Upper lobe of left lung (tissue), 6 donors: ENCODE measurements at regions not wholly inside any gene's neighbourhood (a gene's known extent, or its start where the extent isn't known, plus 50 kb on each side); places are given as distances from the start of the nearest gene placed in this dataset.
A peak's percentile ranks its signal among the peaks of the same experiment; 100 is the strongest.

Experiments used
- ATAC-seq, 2 donors: fragments of 200-7000 bp; cut with Tn5 transposase; one replicate each; pipeline ENCODE4 v1.9.1; 2022; ENCODE audit warnings: mild to moderate bottlenecking in 2 of 2, moderate library complexity in 2 of 2; ENCODE audit not compliant: low FRiP score in 2 of 2
- DNase-seq, 2 donors: peaks; one replicate each; pipeline ENCODE4 v3.0.0-alpha.2; 2019 to 2020
- H3K27ac ChIP-seq, 4 donors: fragments of 200-600 bp; sonication (generic); one replicate each; pipeline ENCODE4 v1.5.1; 2016 to 2019
- H3K27me3 ChIP-seq, 4 donors: fragments of 200-600 bp; sonication (generic); one replicate each; pipeline ENCODE4 v1.5.1; 2017 to 2019
- H3K36me3 ChIP-seq, 4 donors: fragments of 200-600 bp; sonication (generic); one replicate each; pipeline ENCODE4 v1.5.1; 2016 to 2019
- H3K4me1 ChIP-seq, 4 donors: fragments of 200-600 bp; sonication (generic); one replicate each; pipeline ENCODE4 v1.5.1; 2018 to 2019
- H3K4me3 ChIP-seq, 4 donors: fragments of 200-600 bp; sonication (generic); one replicate each; pipeline ENCODE4 v1.5.1; 2017 to 2019; ENCODE audit warnings: mild to moderate bottlenecking in 2 of 4, moderate library complexity in 1 of 4
- H3K9me3 ChIP-seq, 4 donors: fragments of 200-600 bp; sonication (generic); one replicate each; pipeline ENCODE4 v1.5.1; 2018 to 2019
- EP300 ChIP-seq, 4 donors: sonication (generic); formaldehyde crosslinking; IDR thresholded peaks; one replicate each; pipeline ENCODE4 v1.5.1; 2017; ENCODE audit warnings: antibody characterized with exemption in 4 of 4, control low read depth in 2 of 4
- POLR2A ChIP-seq, 4 donors: fragments of 450-650 bp; IDR thresholded peaks; one replicate each; pipeline ENCODE4 v1.5.1; 2016 to 2017; ENCODE audit warnings: antibody characterized with exemption in 4 of 4, mild to moderate bottlenecking in 2 of 4
- POLR2AphosphoS5 ChIP-seq, 2 donors: sonication (generic); formaldehyde crosslinking; IDR thresholded peaks; one replicate each; pipeline ENCODE4 v1.5.1; 2017; ENCODE audit warnings: antibody characterized with exemption in 2 of 2
- WGBS, 2 donors: methylation state at CpG; one replicate each; pipeline ENCODE4 v1.1.5; 2017 to 2018; 5-methylcytosine and 5-hydroxymethylcytosine counted together
- TF ChIP-seq, protein P1 (sequence below), 6 experiments: fragments of 450-650 bp in 4 of 6; fragments of 200-600 bp in 2 of 6; sonication (generic) in 2 of 6; IDR thresholded peaks; one replicate each; pipeline ENCODE4 v1.5.1; 2016 to 2019; ENCODE audit warnings: antibody characterized with exemption in 6 of 6
- donor health status: DM: no; HTN: no; CAD: no; lungs with moderate emphysema.
- donor health status: DM: no; HTN: yes; CAD: no; lungs with severe emphysema.

DNA sequence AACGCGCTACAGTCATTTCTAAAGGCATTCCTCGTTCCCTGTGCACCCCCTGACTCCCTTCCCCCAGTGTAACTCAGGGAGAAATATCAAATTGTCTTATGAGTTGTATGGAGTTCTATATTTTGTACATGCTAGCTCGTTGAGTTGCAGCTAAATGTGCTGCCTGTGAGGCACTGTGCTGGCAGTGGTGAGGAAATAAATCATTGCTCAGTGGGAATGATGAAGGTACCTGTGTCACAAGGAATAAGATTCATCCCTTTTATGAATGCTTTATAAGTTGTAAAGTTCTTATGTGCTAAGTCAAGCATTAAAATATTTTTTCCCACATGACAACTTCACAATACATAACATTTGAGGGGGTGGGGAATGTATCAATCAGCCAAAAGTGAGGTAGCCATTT, 939.6 kb upstream of the CRIM1 start:
- no peaks in the 10 kb centered on the region for H3K27me3 ChIP-seq
- no peak for DNase-seq
- H3K4me1 ChIP-seq = no peaks in the 10 kb centered on the region
- no peaks in the 10 kb centered on the region for H3K9me3 ChIP-seq
- H3K27ac ChIP-seq = no peak overlapping the region
- no peak overlapping the region for H3K4me3 ChIP-seq
- TF ChIP-seq POLR2A (IDR thresholded peaks at IDR 0.05) = no peak
- TF ChIP-seq, protein P1, sequence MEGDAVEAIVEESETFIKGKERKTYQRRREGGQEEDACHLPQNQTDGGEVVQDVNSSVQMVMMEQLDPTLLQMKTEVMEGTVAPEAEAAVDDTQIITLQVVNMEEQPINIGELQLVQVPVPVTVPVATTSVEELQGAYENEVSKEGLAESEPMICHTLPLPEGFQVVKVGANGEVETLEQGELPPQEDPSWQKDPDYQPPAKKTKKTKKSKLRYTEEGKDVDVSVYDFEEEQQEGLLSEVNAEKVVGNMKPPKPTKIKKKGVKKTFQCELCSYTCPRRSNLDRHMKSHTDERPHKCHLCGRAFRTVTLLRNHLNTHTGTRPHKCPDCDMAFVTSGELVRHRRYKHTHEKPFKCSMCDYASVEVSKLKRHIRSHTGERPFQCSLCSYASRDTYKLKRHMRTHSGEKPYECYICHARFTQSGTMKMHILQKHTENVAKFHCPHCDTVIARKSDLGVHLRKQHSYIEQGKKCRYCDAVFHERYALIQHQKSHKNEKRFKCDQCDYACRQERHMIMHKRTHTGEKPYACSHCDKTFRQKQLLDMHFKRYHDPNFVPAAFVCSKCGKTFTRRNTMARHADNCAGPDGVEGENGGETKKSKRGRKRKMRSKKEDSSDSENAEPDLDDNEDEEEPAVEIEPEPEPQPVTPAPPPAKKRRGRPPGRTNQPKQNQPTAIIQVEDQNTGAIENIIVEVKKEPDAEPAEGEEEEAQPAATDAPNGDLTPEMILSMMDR (IDR thresholded peaks at IDR 0.05) = no peak
- TF ChIP-seq POLR2AphosphoS5 (IDR thresholded peaks at IDR 0.05) = no peak
- no peak for TF ChIP-seq EP300 (IDR thresholded peaks at IDR 0.05)
- no peak for ATAC-seq
- 68 to 77% methylated on average over 4 of the region's 4 CpGs for WGBS, 2 donors
- H3K36me3 ChIP-seq = no peaks in the 10 kb centered on the region

DNA sequence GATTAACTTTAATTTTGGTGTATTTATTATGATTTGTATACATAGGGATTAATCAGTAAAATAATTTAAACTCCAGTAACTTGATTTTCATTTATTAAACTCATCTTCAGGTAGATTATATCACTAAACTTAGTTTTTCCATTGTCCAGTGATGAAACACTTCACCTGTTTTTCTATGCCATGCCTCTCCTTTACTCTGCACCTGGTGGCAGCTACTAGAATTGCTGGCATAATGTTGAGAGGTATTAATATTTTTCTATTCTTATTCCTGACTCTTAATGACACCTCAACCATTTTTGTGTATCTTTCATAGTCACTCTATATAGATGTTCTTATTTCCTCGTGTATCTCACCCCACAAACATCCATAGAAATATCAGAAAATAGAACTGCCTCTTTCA, 940.3 kb upstream of the CRIM1 start:
- H3K4me3 ChIP-seq = no peak overlapping the region
- TF ChIP-seq POLR2A (IDR thresholded peaks at IDR 0.05) (no peak), POLR2AphosphoS5 (IDR thresholded peaks at IDR 0.05) (no peak), EP300 (IDR thresholded peaks at IDR 0.05) (no peak)
- TF ChIP-seq, protein P1 (IDR thresholded peaks at IDR 0.05) = no peak
- 65 to 67% methylated on average over 1 of the region's 1 CpG for WGBS, 2 donors
- H3K27me3 ChIP-seq = no peaks in the 10 kb centered on the region
- no peaks in the 10 kb centered on the region for H3K36me3 ChIP-seq
- H3K27ac ChIP-seq = no peak overlapping the region
- H3K9me3 ChIP-seq = no peaks in the 10 kb centered on the region
- no peaks in the 10 kb centered on the region for H3K4me1 ChIP-seq
- ATAC-seq (no peak), DNase-seq (no peak)

DNA sequence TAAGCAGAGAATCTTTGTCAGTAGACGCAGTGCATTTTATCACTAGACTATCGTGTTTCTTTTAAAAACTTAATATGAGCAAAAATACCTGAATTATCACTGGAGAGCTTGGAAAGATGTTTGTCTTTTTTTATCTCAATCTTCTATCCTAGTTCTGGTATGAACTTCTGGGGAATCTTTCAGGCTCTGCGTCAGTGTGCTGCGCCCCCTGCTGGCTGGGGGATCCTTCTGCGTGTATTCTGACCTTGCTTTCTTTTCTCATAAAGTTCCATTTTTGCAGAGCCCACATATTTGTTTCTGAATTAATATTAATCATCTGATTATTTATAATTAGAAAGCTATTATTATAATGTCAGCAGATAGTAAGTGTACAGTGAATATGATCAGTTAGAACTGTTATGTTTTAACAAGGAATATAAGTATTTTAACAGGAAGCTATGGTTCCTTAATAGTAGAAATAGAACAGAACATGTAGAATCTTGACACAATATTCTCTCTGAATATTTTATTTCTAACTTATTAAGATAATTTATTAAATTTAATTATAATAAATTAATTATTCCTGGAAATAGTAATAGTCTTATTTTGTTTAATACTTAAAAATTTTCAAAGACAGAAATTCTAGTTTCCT, 945.0 kb upstream of the CRIM1 start:
- Histone ChIP-seq H3K9me3 (no peaks in the 10 kb centered on the region), H3K27me3 (no peaks in the 10 kb centered on the region), H3K4me3 (no peak overlapping the region), H3K4me1 (no peaks in the 10 kb centered on the region), H3K36me3 (no peaks in the 10 kb centered on the region), H3K27ac (no peak overlapping the region)
- DNase-seq = peak in 1 of 2 donors; percentile 34
- no peak for ATAC-seq
- no peak for TF ChIP-seq POLR2A (IDR thresholded peaks at IDR 0.05)
- TF ChIP-seq, protein P1 (IDR thresholded peaks at IDR 0.05) = peak; percentile 30 to 72 (median 56)
- no peak for TF ChIP-seq EP300 (IDR thresholded peaks at IDR 0.05)
- TF ChIP-seq POLR2AphosphoS5 (IDR thresholded peaks at IDR 0.05) = no peak
- 39 to 45% methylated on average over 5 of the region's 5 CpGs for WGBS, 2 donors

DNA sequence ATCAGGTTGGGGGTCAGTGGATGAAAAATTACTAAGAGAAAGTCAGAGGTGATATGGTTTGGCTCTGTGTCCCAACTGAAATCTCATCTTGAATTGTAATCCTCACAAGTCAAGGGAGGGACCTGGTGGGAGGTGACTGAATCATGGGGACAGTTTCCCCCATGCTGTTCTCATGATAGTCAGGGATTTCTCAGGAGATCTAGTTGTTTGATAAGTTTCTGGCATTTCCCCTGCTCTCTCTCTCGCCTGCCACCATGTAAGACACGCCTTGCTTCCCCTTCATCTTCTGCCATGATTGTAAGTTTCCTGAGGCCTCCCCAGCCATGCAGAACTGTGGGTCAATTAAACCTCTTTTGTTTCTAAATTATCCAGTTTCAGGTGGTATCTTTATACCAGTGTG, 945.8 kb upstream of the CRIM1 start:
- DNase-seq (no peak), ATAC-seq (no peak)
- Histone ChIP-seq H3K36me3 (no peaks in the 10 kb centered on the region), H3K4me3 (no peak overlapping the region), H3K27ac (no peak overlapping the region), H3K4me1 (no peaks in the 10 kb centered on the region), H3K27me3 (no peaks in the 10 kb centered on the region), H3K9me3 (no peaks in the 10 kb centered on the region)
- TF ChIP-seq POLR2AphosphoS5 (IDR thresholded peaks at IDR 0.05) (no peak), POLR2A (IDR thresholded peaks at IDR 0.05) (no peak), EP300 (IDR thresholded peaks at IDR 0.05) (no peak)
- TF ChIP-seq, protein P1 (IDR thresholded peaks at IDR 0.05) = no peak
- WGBS, 2 donors = 85 to 91% methylated on average over 2 of the region's 2 CpGs

DNA sequence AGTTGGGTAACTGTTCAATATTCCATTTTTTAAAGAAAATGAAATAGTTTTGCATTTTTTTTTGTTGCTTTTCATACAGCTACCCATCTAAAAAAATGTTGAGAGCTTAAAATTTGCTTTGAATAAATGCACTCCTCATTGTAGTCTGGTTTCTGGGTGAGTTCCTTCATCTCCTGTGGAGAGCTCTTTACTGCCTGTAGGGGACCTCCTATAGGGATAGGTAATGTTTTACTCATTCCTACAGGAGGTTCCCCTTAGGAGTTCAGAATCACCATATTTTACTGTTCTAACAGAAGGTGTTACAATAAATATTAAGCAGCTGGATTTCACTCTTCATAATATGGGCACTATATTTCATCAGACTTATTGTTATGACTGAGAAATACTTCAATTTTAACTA, 947.3 kb upstream of the CRIM1 start:
- Histone ChIP-seq H3K36me3 (no peaks in the 10 kb centered on the region), H3K27me3 (no peaks in the 10 kb centered on the region), H3K9me3 (no peaks in the 10 kb centered on the region), H3K4me3 (no peak overlapping the region), H3K27ac (no peak overlapping the region), H3K4me1 (no peaks in the 10 kb centered on the region)
- TF ChIP-seq POLR2A (IDR thresholded peaks at IDR 0.05) = no peak
- no peak for TF ChIP-seq EP300 (IDR thresholded peaks at IDR 0.05)
- TF ChIP-seq, protein P1 (IDR thresholded peaks at IDR 0.05) = no peak
- TF ChIP-seq POLR2AphosphoS5 (IDR thresholded peaks at IDR 0.05) = no peak
- DNase-seq (no peak), ATAC-seq (no peak)
